ENCODE measurements at regions not wholly inside any gene's neighbourhood (a gene's known extent, or its start where the extent isn't known, plus 50 kb on each side); places are given as distances from the start of the nearest gene placed in this dataset.
A peak's percentile ranks its signal among the peaks of the same experiment; 100 is the strongest.

DNA sequence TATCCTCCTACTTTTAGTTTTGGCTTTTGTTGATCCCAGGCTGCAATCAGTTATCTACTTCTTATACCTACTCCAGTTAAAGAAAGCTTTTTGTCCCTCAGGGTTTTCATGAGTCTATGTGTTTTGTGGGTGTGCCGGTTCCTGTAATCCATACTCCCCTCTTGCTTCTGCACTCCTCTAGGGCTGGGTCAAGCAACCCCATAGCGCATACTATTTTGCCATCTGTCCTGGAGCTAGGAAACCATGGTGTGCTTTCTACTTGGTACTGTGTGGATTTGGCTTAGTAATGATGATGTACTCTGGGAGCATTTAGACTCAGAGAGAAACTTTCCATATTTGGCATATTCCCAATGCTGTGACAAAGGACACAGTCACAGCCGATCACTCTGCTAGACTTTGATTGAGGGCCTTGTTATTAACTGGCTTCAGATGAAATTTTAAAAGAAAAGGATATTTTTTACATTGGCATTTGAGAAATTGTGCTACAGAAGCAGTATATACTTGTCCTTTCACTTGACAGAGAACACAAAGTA, 86.1 kb upstream of the GRXCR1 start:
- no peak overlapping the region for H3K4me3 ChIP-seq (ENCODE audit: low read length)
- no peak for DNase-seq

GRCh38 chr4:42789041-42789567, 103.4 kb upstream of the GRXCR1 start:
- DNase-seq: no peak
- Histone ChIP-seq H3K4me2 (ENCODE audit: low read depth, low read length, poor library complexity, severe bottlenecking) (no peak overlapping the region), H3K9ac (ENCODE audit: low read length) (no peak overlapping the region), H3K9me3 (ENCODE audit: low read length) (no peaks in the 10 kb centered on the region), H3K9me2 (replicated peaks; ENCODE audit: insufficient read depth, low read length) (no peaks in the 10 kb centered on the region), H3K27me3 (ENCODE audit: low read length) (no peaks in the 10 kb centered on the region), H3K4me1 (ENCODE audit: low read length) (no peaks in the 10 kb centered on the region), H4K20me1 (ENCODE audit: insufficient read depth, low read depth, low read length) (no peaks in the 10 kb centered on the region), H3K27ac (ENCODE audit: low read length) (no peak overlapping the region), H3K36me3 (ENCODE audit: insufficient read depth, low read length) (no peaks in the 10 kb centered on the region), H3K79me2 (ENCODE audit: low read length) (no peaks in the 10 kb centered on the region), H3K4me3 (ENCODE audit: low read length) (no peak overlapping the region), H2AFZ (ENCODE audit: low read length) (no peak overlapping the region)

More for the DNA sequence above, 86.1 kb upstream of the GRXCR1 start:
- no peaks in the 10 kb centered on the region for H3K36me3 ChIP-seq (ENCODE audit: insufficient read depth, low read length)
- H3K9me2 ChIP-seq (replicated peaks; ENCODE audit: insufficient read depth, low read length): no peaks in the 10 kb centered on the region
- H3K27ac ChIP-seq (ENCODE audit: low read length): no peak overlapping the region
- H3K9ac ChIP-seq (ENCODE audit: low read length): no peak overlapping the region
- no peaks in the 10 kb centered on the region for H4K20me1 ChIP-seq (ENCODE audit: insufficient read depth, low read depth, low read length)
- H3K4me1 ChIP-seq (ENCODE audit: low read length): no peaks in the 10 kb centered on the region
- H3K4me2 ChIP-seq (ENCODE audit: low read depth, low read length, poor library complexity, severe bottlenecking): no peak overlapping the region
- no peaks in the 10 kb centered on the region for H3K27me3 ChIP-seq (ENCODE audit: low read length)
- no peaks in the 10 kb centered on the region for H3K79me2 ChIP-seq (ENCODE audit: low read length)
- H2AFZ ChIP-seq (ENCODE audit: low read length): no peak overlapping the region
- H3K9me3 ChIP-seq (ENCODE audit: low read length): no peaks in the 10 kb centered on the region

GRCh38 chr4:42787079-42787463, 105.4 kb upstream of the GRXCR1 start:
- no peak overlapping the region for H3K9ac ChIP-seq (ENCODE audit: low read length)
- H2AFZ ChIP-seq (ENCODE audit: low read length): no peak overlapping the region
- H3K4me2 ChIP-seq (ENCODE audit: low read depth, low read length, poor library complexity, severe bottlenecking): no peak overlapping the region
- no peaks in the 10 kb centered on the region for H3K4me1 ChIP-seq (ENCODE audit: low read length)
- H3K79me2 ChIP-seq (ENCODE audit: low read length): no peaks in the 10 kb centered on the region
- H3K27me3 ChIP-seq (ENCODE audit: low read length): no peaks in the 10 kb centered on the region
- no peaks in the 10 kb centered on the region for H3K9me2 ChIP-seq (replicated peaks; ENCODE audit: insufficient read depth, low read length)
- DNase-seq: no peak
- H3K27ac ChIP-seq (ENCODE audit: low read length): no peak overlapping the region
- H3K9me3 ChIP-seq (ENCODE audit: low read length): no peaks in the 10 kb centered on the region
- H4K20me1 ChIP-seq (ENCODE audit: insufficient read depth, low read depth, low read length): no peaks in the 10 kb centered on the region
- H3K4me3 ChIP-seq (ENCODE audit: low read length): no peak overlapping the region
- H3K36me3 ChIP-seq (ENCODE audit: insufficient read depth, low read length): no peaks in the 10 kb centered on the region

GRCh38 chr4:42786350-42787078, 106.0 kb upstream of the GRXCR1 start:
- H3K4me2 ChIP-seq (ENCODE audit: low read depth, low read length, poor library complexity, severe bottlenecking): no peak overlapping the region
- no peak overlapping the region for H3K9ac ChIP-seq (ENCODE audit: low read length)
- H3K36me3 ChIP-seq (ENCODE audit: insufficient read depth, low read length): no peaks in the 10 kb centered on the region
- no peaks in the 10 kb centered on the region for H3K27me3 ChIP-seq (ENCODE audit: low read length)
- no peaks in the 10 kb centered on the region for H3K9me3 ChIP-seq (ENCODE audit: low read length)
- no peak overlapping the region for H3K27ac ChIP-seq (ENCODE audit: low read length)
- no peaks in the 10 kb centered on the region for H4K20me1 ChIP-seq (ENCODE audit: insufficient read depth, low read depth, low read length)
- H3K79me2 ChIP-seq (ENCODE audit: low read length): no peaks in the 10 kb centered on the region
- no peak for DNase-seq
- H3K9me2 ChIP-seq (replicated peaks; ENCODE audit: insufficient read depth, low read length): no peaks in the 10 kb centered on the region
- no peak overlapping the region for H3K4me3 ChIP-seq (ENCODE audit: low read length)
- H2AFZ ChIP-seq (ENCODE audit: low read length): no peak overlapping the region
- no peaks in the 10 kb centered on the region for H3K4me1 ChIP-seq (ENCODE audit: low read length)

- H3K4me1 ChIP-seq (ENCODE audit: low read length): no peaks in the 10 kb centered on the region
- H3K4me2 ChIP-seq (ENCODE audit: low read depth, low read length, poor library complexity, severe bottlenecking): no peak overlapping the region
Observed at GRCh38 chr4:42785817-42786216, 106.7 kb upstream of the GRXCR1 start.

GRCh38 chr4:42781315-42781714, 111.2 kb upstream of the GRXCR1 start:
- Histone ChIP-seq H3K27ac (ENCODE audit: low read length) (no peak overlapping the region), H3K27me3 (ENCODE audit: low read length) (no peaks in the 10 kb centered on the region), H3K4me1 (ENCODE audit: low read length) (no peaks in the 10 kb centered on the region), H3K4me2 (ENCODE audit: low read depth, low read length, poor library complexity, severe bottlenecking) (no peak overlapping the region), H4K20me1 (ENCODE audit: insufficient read depth, low read depth, low read length) (no peaks in the 10 kb centered on the region), H3K9me3 (ENCODE audit: low read length) (no peaks in the 10 kb centered on the region), H2AFZ (ENCODE audit: low read length) (no peak overlapping the region), H3K79me2 (ENCODE audit: low read length) (no peaks in the 10 kb centered on the region), H3K9me2 (replicated peaks; ENCODE audit: insufficient read depth, low read length) (no peaks in the 10 kb centered on the region), H3K4me3 (ENCODE audit: low read length) (no peak overlapping the region), H3K9ac (ENCODE audit: low read length) (no peak overlapping the region), H3K36me3 (ENCODE audit: insufficient read depth, low read length) (no peaks in the 10 kb centered on the region)
- no peak for DNase-seq

More at GRCh38 chr4:42785817-42786216, 106.7 kb upstream of the GRXCR1 start:
- Histone ChIP-seq H3K4me3 (ENCODE audit: low read length) (no peak overlapping the region), H3K9me3 (ENCODE audit: low read length) (no peaks in the 10 kb centered on the region), H3K79me2 (ENCODE audit: low read length) (no peaks in the 10 kb centered on the region), H2AFZ (ENCODE audit: low read length) (no peak overlapping the region), H3K27ac (ENCODE audit: low read length) (no peak overlapping the region), H3K9ac (ENCODE audit: low read length) (no peak overlapping the region), H3K36me3 (ENCODE audit: insufficient read depth, low read length) (no peaks in the 10 kb centered on the region), H3K27me3 (ENCODE audit: low read length) (no peaks in the 10 kb centered on the region), H3K9me2 (replicated peaks; ENCODE audit: insufficient read depth, low read length) (no peaks in the 10 kb centered on the region), H4K20me1 (ENCODE audit: insufficient read depth, low read depth, low read length) (no peaks in the 10 kb centered on the region)
- DNase-seq: no peak

GRCh38 chr4:42778349-42778748, 114.2 kb upstream of the GRXCR1 start:
- Histone ChIP-seq H3K27me3 (ENCODE audit: low read length) (no peaks in the 10 kb centered on the region), H3K79me2 (ENCODE audit: low read length) (no peaks in the 10 kb centered on the region), H3K4me2 (ENCODE audit: low read depth, low read length, poor library complexity, severe bottlenecking) (no peak overlapping the region), H3K36me3 (ENCODE audit: insufficient read depth, low read length) (no peaks in the 10 kb centered on the region), H3K9me3 (ENCODE audit: low read length) (no peaks in the 10 kb centered on the region), H3K9me2 (replicated peaks; ENCODE audit: insufficient read depth, low read length) (no peaks in the 10 kb centered on the region), H2AFZ (ENCODE audit: low read length) (no peak overlapping the region), H3K4me1 (ENCODE audit: low read length) (no peaks in the 10 kb centered on the region), H3K4me3 (ENCODE audit: low read length) (no peak overlapping the region), H3K27ac (ENCODE audit: low read length) (no peak overlapping the region), H3K9ac (ENCODE audit: low read length) (no peak overlapping the region), H4K20me1 (ENCODE audit: insufficient read depth, low read depth, low read length) (no peaks in the 10 kb centered on the region)
- DNase-seq: no peak

DNA sequence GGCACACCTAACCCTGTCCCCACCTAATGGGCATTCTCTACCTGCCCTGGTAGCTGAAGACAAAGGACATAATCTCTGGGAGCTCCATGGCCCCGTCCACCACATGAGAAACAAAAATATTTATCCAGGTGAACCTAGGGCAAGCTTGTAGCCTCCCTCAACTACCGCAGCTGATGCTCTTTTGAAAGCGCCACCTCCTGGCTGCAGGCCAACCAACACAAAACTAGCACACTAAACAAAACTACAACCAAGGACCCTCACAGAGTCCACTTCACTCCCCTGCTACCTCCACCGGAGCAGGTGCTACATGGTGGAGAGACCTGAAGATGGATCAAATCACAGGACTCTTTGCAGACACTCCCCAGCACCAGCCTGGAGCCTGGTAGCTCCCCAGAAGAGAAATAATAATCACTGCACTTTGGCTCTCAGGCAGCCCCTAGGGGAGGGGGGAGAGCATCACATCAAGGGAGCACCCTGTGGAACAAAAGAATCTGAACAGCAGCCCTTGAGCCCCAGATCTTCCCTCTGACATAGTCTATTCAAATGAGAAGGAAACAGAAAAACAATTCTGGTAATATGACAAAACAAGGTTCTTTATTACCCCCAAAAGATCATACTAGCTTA, 111.3 kb upstream of the ATP8A1 start:
- Histone ChIP-seq H4K20me1 (ENCODE audit: insufficient read depth, low read depth, low read length) (no peaks in the 10 kb centered on the region), H2AFZ (ENCODE audit: low read length) (no peak overlapping the region), H3K4me3 (ENCODE audit: low read length) (no peak overlapping the region), H3K9ac (ENCODE audit: low read length) (no peak overlapping the region), H3K27me3 (ENCODE audit: low read length) (no peaks in the 10 kb centered on the region), H3K4me2 (ENCODE audit: low read depth, low read length, poor library complexity, severe bottlenecking) (no peak overlapping the region), H3K36me3 (ENCODE audit: insufficient read depth, low read length) (no peaks in the 10 kb centered on the region), H3K27ac (ENCODE audit: low read length) (no peak overlapping the region), H3K79me2 (ENCODE audit: low read length) (no peaks in the 10 kb centered on the region), H3K4me1 (ENCODE audit: low read length) (no peaks in the 10 kb centered on the region), H3K9me3 (ENCODE audit: low read length) (no peaks in the 10 kb centered on the region), H3K9me2 (replicated peaks; ENCODE audit: insufficient read depth, low read length) (no peaks in the 10 kb centered on the region)
- peak; percentile 69 for DNase-seq

Measured in Karpas-422 (cell line).